Heart left ventricle (tissue), 13 donors: ENCODE measurements at regions not wholly inside any gene's neighbourhood (a gene's known extent, or its start where the extent isn't known, plus 50 kb on each side); places are given as distances from the start of the nearest gene placed in this dataset.

ENCODE experiments used
- CTCF ChIP-seq, 12 donors: fragments of 200-600 bp; sonication (generic) in 4 of 12; IDR thresholded peaks; one replicate each; pipeline versions ENCODE4 v1.5.0 to v1.8.0; 2018 to 2022; ENCODE audit warnings: antibody characterized with exemption in 12 of 12, mild to moderate bottlenecking in 5 of 12
- POLR2A ChIP-seq, 2 donors: fragments of 450-650 bp; IDR thresholded peaks; one replicate each; pipeline ENCODE4 v1.6.1; 2017; ENCODE audit warnings: antibody characterized with exemption in 2 of 2, mild to moderate bottlenecking in 2 of 2, moderate library complexity in 2 of 2
- donor health status: ischemic (EF 13 %, LVEDD 7.1; RV severe dilation, severe dysfunction).
- donor health status: DM: no; HTN: yes; CAD: no.
- donor health status: DM: no; HTN: no; CAD: no.
- donor health status: ischemic (EF 25% LVEDD 6.9; RV normal size, moderate dysfunction).
- donor health status: ischemic (EF 25% LVEDD 5.7; RV mildly dilated, moderate dysfunction).
- donor health status: ischemic (EF 35%, LVEDD 5.7; RV mildly dilated, moderate dysfunction).
- donor health status: nonischemic (EF 11% LVEDD 7.7; RV severe dilation, severe dysfunction).
- donor health status: DM: yes; HTN: yes; CAD: no.
- donor health status: PGD.
- donor health status: ischemic (EF 29% LVEDD 5.4; RV normal size, mild dysfunction).
- donor health status: nonischemic (EF 23%, LVEDD 6.1; RV moderate dilation, normal function).

- TF ChIP-seq CTCF (IDR thresholded peaks at IDR 0.05) (no peak), POLR2A (IDR thresholded peaks at IDR 0.05) (no peak)
These were observed 414.2 kb downstream of the SHANK2 start for GRCh38 chr11:70838198-70838597.
